ENCODE measurements at regions not wholly inside any gene's neighbourhood (a gene's known extent, or its start where the extent isn't known, plus 50 kb on each side); places are given as distances from the start of the nearest gene placed in this dataset.
A peak's percentile ranks its signal among the peaks of the same experiment; 100 is the strongest.

- no peak for TF ChIP-seq CTCF (IDR thresholded peaks at IDR 0.05)
- Histone ChIP-seq H3K27ac (no peak overlapping the region), H3K4me3 (no peak overlapping the region), H3K9me3 (no peaks in the 10 kb centered on the region), H3K4me1 (no peaks in the 10 kb centered on the region), H3K36me3 (no peaks in the 10 kb centered on the region), H3K27me3 (ENCODE audit: low read depth) (no peaks in the 10 kb centered on the region)
- ATAC-seq (peak; percentile 46 to 65), DNase-seq (no peak)
- intact Hi-C loops (cut with DNase I): no loop called here
Measured at GRCh38 chr16:79264237-79265109, 336.1 kb downstream of the MAF start.

- Histone ChIP-seq H3K9me3 (no peaks in the 10 kb centered on the region), H3K27ac (no peak overlapping the region), H3K4me1 (no peaks in the 10 kb centered on the region), H3K4me3 (no peak overlapping the region), H3K36me3 (no peaks in the 10 kb centered on the region), H3K27me3 (ENCODE audit: low read depth) (no peaks in the 10 kb centered on the region)
- intact Hi-C loops (cut with DNase I): no loop called here
- no peak for TF ChIP-seq CTCF (IDR thresholded peaks at IDR 0.05)
- no peak for ATAC-seq
- DNase-seq: no peak
Measured at GRCh38 chr16:79263425-79263824, 337.1 kb downstream of the MAF start.
